GM23338 (cell line): ENCODE measurements at regions not wholly inside any gene's neighbourhood (a gene's known extent, or its start where the extent isn't known, plus 50 kb on each side); places are given as distances from the start of the nearest gene placed in this dataset.

Source experiments
- ATAC-seq: fragments of 200-7000 bp; cut with Tn5 transposase; 3 replicates; pipeline ENCODE4 v1.9.1; 2020
- DNase-seq: peaks from one replicate; pipeline ENCODE4 v3.0.0-alpha.2; 2015; ENCODE audit warnings: low spot score
- H2AFZ ChIP-seq: fragments of 200-600 bp; sonication (generic); 2 replicates; pipeline ENCODE4 v1.8.0; 2016; ENCODE audit warnings: antibody characterized with exemption, mild to moderate bottlenecking, moderate library complexity
- H3F3A ChIP-seq: fragments of 200-600 bp; sonication (generic); replicated peaks from 2 replicates; pipeline ENCODE4 v1.8.0; 2017; ENCODE audit warnings: antibody characterized with exemption, mixed run types, low read depth
- H3K27ac ChIP-seq: fragments of 200-600 bp; sonication (generic); 2 replicates; pipeline ENCODE4 v1.6.1; 2016; ENCODE audit warnings: low read depth
- H3K27me3 ChIP-seq: fragments of 200-600 bp; sonication (generic); 2 replicates; pipeline ENCODE4 v1.8.0; 2016; ENCODE audit warnings: mild to moderate bottlenecking, mixed run types, moderate library complexity; ENCODE audit not compliant: insufficient read depth
- H3K36me3 ChIP-seq: fragments of 200-600 bp; sonication (generic); 2 replicates; pipeline ENCODE4 v1.8.0; 2016; ENCODE audit warnings: mild to moderate bottlenecking; ENCODE audit not compliant: insufficient read depth
- H3K4me1 ChIP-seq: fragments of 200-600 bp; sonication (generic); 2 replicates; pipeline ENCODE4 v1.8.0; 2016; ENCODE audit warnings: mild to moderate bottlenecking, moderate library complexity; ENCODE audit not compliant: insufficient read depth
- H3K4me2 ChIP-seq: fragments of 200-600 bp; sonication (generic); 2 replicates; pipeline ENCODE4 v1.7.1; 2017; ENCODE audit warnings: mixed run types
- H3K4me3 ChIP-seq: fragments of 200-600 bp; sonication (generic); 2 replicates; pipeline ENCODE4 v1.6.1; 2016; ENCODE audit warnings: mixed run types
- H3K79me2 ChIP-seq: fragments of 200-600 bp; sonication (generic); replicated peaks from 2 replicates; pipeline ENCODE4 v1.8.0; 2017; ENCODE audit warnings: mild to moderate bottlenecking; ENCODE audit not compliant: insufficient read depth
- H3K9me2 ChIP-seq: fragments of 200-600 bp; sonication (generic); 2 replicates; pipeline ENCODE4 v1.8.0; 2017; ENCODE audit not compliant: insufficient read depth
- H4K20me1 ChIP-seq: fragments of 200-600 bp; sonication (generic); replicated peaks from 2 replicates; pipeline ENCODE4 v1.8.0; 2017; ENCODE audit warnings: mild to moderate bottlenecking; ENCODE audit not compliant: insufficient read depth
- H3K27ac Mint-ChIP-seq: 2 replicates; pipeline ENCODE4 v1.8.0; 2020; ENCODE audit warnings: inconsistent platforms, mild to moderate bottlenecking, moderate library complexity, mixed read lengths
- H3K27me3 Mint-ChIP-seq: 3 replicates; pipeline ENCODE4 v1.8.0; 2022; ENCODE audit warnings: low read depth, mild to moderate bottlenecking, moderate library complexity, mixed read lengths, inconsistent platforms; ENCODE audit not compliant: insufficient read depth, poor library complexity
- H3K36me3 Mint-ChIP-seq: 3 replicates; pipeline ENCODE4 v1.8.0; 2021; ENCODE audit warnings: low read depth, mild to moderate bottlenecking, inconsistent platforms, moderate library complexity, mixed read lengths
- H3K4me1 Mint-ChIP-seq: 3 replicates; pipeline ENCODE4 v1.8.0; 2020; ENCODE audit warnings: mild to moderate bottlenecking, inconsistent platforms, mixed read lengths
- H3K4me3 Mint-ChIP-seq: 3 replicates; pipeline ENCODE4 v1.8.0; 2021; ENCODE audit warnings: moderate library complexity, mild to moderate bottlenecking, inconsistent platforms, mixed read lengths
- H3K9me3 Mint-ChIP-seq: 3 replicates; pipeline ENCODE4 v1.8.0; 2020; ENCODE audit warnings: moderate library complexity, mild to moderate bottlenecking, inconsistent platforms, mixed read lengths
- CREB1 ChIP-seq: fragments of 250-450 bp; sonication (Bioruptor Pico); IDR thresholded peaks from 2 replicates; pipeline ENCODE4 v1.5.0; 2020; ENCODE audit warnings: low read depth, mild to moderate bottlenecking, moderate library complexity
- JUNB ChIP-seq: IDR thresholded peaks from one replicate; pipeline ENCODE4 v1.6.1; 2016; ENCODE audit warnings: antibody characterized with exemption; ENCODE audit not compliant: unreplicated experiment
- POLR2AphosphoS5 ChIP-seq: IDR thresholded peaks from 2 replicates; pipeline ENCODE4 v1.6.1; 2016; ENCODE audit warnings: antibody characterized with exemption, low read depth
- STAT1 ChIP-seq: IDR thresholded peaks from one replicate; pipeline ENCODE4 v1.6.1; 2016; ENCODE audit warnings: antibody characterized with exemption; ENCODE audit not compliant: unreplicated experiment
- ZNF114 ChIP-seq: fragments of 250-450 bp; sonication (Bioruptor Pico); IDR thresholded peaks from 2 replicates; pipeline ENCODE4 v1.5.0; 2020; ENCODE audit warnings: mild to moderate bottlenecking, moderate library complexity
- ZNF331 ChIP-seq: fragments of 250-450 bp; sonication (Bioruptor Pico); IDR thresholded peaks from 2 replicates; pipeline ENCODE4 v1.5.0; 2020; ENCODE audit warnings: low read depth, mild to moderate bottlenecking, moderate library complexity
- TF ChIP-seq, protein P1 (sequence below): IDR thresholded peaks from 2 replicates; pipeline ENCODE4 v1.6.1; 2016; ENCODE audit warnings: antibody characterized with exemption
- TF ChIP-seq, protein P2 (sequence below): IDR thresholded peaks from one replicate; pipeline ENCODE4 v1.6.1; 2018; ENCODE audit warnings: antibody characterized with exemption; ENCODE audit not compliant: unreplicated experiment
- TF ChIP-seq, protein P3 (sequence below), 2 experiments: fragments of 200-600 bp in 1 of 2; sonication (generic) in 1 of 2; conservative IDR thresholded peaks; 2 replicates each; pipeline versions ENCODE4 v1.5.1 to v1.6.1; 2016 to 2017; ENCODE audit warnings: antibody characterized with exemption in 2 of 2, low read depth in 2 of 2, mild to moderate bottlenecking in 2 of 2, moderate library complexity in 1 of 2

DNA sequence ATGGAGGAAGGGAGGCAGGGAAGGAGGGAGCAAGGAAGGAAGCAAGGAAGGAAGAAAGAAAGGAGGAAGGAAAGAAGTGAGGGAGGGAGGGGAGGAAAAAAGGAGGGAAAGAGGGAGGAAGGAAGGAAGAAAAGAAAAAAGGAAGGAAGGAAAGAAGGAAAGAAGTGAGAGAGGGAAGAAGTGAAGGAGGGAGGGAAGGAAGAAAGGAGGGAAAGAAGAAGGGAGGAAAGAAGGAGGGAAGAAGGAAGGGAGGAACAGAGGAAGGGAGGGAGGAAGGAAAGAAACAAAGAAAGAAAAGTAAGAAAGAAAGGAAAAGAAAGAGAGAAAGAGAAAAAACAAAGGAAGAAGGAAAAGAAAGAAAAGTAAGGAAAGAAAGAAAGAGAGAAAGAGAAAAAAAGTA lies 183.0 kb upstream of the SLC24A5 start (continued):
- TF ChIP-seq, protein P1, sequence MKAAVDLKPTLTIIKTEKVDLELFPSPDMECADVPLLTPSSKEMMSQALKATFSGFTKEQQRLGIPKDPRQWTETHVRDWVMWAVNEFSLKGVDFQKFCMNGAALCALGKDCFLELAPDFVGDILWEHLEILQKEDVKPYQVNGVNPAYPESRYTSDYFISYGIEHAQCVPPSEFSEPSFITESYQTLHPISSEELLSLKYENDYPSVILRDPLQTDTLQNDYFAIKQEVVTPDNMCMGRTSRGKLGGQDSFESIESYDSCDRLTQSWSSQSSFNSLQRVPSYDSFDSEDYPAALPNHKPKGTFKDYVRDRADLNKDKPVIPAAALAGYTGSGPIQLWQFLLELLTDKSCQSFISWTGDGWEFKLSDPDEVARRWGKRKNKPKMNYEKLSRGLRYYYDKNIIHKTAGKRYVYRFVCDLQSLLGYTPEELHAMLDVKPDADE = no peak
- no peak for TF ChIP-seq STAT1
- no peak for TF ChIP-seq POLR2AphosphoS5

DNA sequence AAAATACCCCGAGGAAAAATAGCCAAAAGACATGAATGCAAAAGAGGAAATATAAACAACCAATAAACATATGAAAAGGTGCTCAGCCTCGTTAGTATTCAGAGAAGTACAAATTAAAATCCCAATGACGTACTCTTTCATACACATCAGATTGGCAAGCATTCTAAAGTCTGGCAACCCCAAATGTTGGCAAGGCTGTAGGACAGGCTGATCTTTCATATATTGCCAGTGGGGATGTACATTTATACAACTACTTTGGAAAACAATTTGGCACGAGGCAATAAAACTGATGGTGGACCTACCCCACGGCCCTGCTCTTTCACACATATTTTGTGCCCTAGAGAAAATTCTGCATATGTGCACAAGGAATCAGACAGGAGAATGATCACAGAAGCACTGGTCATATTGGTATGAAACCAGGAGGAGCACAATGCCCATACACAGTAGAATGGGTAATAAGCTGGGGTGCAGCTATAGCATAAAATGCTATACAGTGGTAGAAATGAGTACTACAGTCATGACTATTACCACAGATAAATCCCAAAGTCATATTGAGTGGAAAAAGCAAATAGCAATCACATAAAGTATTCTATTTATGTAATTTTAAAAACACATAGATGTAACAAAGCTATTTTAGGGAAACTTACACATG lies 176.0 kb upstream of the SLC24A5 start:
- Histone ChIP-seq H4K20me1 (no peaks in the 10 kb centered on the region), H3K27me3 (no peaks in the 10 kb centered on the region), H3K27ac (no peak overlapping the region), H3K36me3 (no peaks in the 10 kb centered on the region), H3K9me2 (0 out of 2 replicates have a peak, but pooled peaks cover 3% of the 10 kb centered on the region), H3K4me2 (no peak overlapping the region), H2AFZ (no peak overlapping the region), H3K79me2 (no peaks in the 10 kb centered on the region), H3F3A (no peaks in the 10 kb centered on the region), H3K4me3 (no peak overlapping the region), H3K4me1 (no peaks in the 10 kb centered on the region)
- Mint-ChIP-seq H3K27me3 (peaks cover 1% of the 10 kb centered on the region), H3K4me1 (peaks cover 7% of the 10 kb centered on the region), H3K36me3 (no peaks in the 10 kb centered on the region), H3K9me3 (no peaks in the 10 kb centered on the region), H3K4me3 (no peak overlapping the region), H3K27ac (no peak overlapping the region; the same call in 1 of the 2 replicates)
- TF ChIP-seq JUNB = no peak
- TF ChIP-seq CREB1 (CRISPR knock-in tag) = no peak
- no peak for TF ChIP-seq ZNF114
- TF ChIP-seq, protein P2, sequence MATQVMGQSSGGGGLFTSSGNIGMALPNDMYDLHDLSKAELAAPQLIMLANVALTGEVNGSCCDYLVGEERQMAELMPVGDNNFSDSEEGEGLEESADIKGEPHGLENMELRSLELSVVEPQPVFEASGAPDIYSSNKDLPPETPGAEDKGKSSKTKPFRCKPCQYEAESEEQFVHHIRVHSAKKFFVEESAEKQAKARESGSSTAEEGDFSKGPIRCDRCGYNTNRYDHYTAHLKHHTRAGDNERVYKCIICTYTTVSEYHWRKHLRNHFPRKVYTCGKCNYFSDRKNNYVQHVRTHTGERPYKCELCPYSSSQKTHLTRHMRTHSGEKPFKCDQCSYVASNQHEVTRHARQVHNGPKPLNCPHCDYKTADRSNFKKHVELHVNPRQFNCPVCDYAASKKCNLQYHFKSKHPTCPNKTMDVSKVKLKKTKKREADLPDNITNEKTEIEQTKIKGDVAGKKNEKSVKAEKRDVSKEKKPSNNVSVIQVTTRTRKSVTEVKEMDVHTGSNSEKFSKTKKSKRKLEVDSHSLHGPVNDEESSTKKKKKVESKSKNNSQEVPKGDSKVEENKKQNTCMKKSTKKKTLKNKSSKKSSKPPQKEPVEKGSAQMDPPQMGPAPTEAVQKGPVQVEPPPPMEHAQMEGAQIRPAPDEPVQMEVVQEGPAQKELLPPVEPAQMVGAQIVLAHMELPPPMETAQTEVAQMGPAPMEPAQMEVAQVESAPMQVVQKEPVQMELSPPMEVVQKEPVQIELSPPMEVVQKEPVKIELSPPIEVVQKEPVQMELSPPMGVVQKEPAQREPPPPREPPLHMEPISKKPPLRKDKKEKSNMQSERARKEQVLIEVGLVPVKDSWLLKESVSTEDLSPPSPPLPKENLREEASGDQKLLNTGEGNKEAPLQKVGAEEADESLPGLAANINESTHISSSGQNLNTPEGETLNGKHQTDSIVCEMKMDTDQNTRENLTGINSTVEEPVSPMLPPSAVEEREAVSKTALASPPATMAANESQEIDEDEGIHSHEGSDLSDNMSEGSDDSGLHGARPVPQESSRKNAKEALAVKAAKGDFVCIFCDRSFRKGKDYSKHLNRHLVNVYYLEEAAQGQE = no peak
- TF ChIP-seq, protein P1 = no peak
- TF ChIP-seq, protein P3, sequence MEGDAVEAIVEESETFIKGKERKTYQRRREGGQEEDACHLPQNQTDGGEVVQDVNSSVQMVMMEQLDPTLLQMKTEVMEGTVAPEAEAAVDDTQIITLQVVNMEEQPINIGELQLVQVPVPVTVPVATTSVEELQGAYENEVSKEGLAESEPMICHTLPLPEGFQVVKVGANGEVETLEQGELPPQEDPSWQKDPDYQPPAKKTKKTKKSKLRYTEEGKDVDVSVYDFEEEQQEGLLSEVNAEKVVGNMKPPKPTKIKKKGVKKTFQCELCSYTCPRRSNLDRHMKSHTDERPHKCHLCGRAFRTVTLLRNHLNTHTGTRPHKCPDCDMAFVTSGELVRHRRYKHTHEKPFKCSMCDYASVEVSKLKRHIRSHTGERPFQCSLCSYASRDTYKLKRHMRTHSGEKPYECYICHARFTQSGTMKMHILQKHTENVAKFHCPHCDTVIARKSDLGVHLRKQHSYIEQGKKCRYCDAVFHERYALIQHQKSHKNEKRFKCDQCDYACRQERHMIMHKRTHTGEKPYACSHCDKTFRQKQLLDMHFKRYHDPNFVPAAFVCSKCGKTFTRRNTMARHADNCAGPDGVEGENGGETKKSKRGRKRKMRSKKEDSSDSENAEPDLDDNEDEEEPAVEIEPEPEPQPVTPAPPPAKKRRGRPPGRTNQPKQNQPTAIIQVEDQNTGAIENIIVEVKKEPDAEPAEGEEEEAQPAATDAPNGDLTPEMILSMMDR (conservative IDR thresholded peaks at IDR 0.05; ENCODE audit: low read depth in 2 of 2) = peak in 1 of 2 experiments; percentile 33; a peak in 1 of 4 replicates
- no peak for TF ChIP-seq ZNF331 (CRISPR knock-in tag)
- ATAC-seq (no peak), DNase-seq (no peak)
